ENCODE measurements at regions not wholly inside any gene's neighbourhood (a gene's known extent, or its start where the extent isn't known, plus 50 kb on each side); places are given as distances from the start of the nearest gene placed in this dataset.
"Not testable (repeated sequence)": the region's sequence is repeated elsewhere in the genome, so short reads cannot be mapped to it uniquely, and the experiment has no call there.

DNA sequence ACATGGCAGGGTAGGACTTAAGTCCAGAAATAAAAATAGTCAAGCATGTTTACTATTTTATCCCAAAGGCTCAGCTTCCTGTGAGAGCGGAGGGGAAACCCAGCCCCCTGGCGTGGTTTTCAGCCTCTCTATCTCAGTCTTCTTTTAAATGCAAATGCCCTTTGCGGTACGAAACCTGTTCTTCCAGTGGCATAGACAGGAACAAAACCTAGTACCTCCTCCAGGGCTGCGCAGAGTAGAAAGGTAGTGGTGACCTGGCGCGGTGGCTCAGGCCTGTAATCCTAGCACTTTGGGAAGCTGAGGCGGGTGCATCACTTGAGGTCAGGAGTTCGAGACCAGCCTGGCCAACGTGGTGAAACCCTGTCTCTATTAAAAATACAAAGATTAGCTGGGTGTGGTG, 181.3 kb upstream of the FOXK1 start (continued):
- TF ChIP-seq ZNF462 (CRISPR knock-in tag; IDR thresholded peaks at IDR 0.05): no peak

- not testable (repeated sequence) for H4K20me1 ChIP-seq (replicated peaks; ENCODE audit: insufficient read depth); H3K4me3 ChIP-seq; H3K27ac ChIP-seq (ENCODE audit: low read depth); H2AFZ ChIP-seq; H3K9me2 ChIP-seq (ENCODE audit: insufficient read depth); H3K4me2 ChIP-seq; H3K27me3 Mint-ChIP-seq (ENCODE audit: insufficient read depth, low read depth, poor library complexity); H3K4me1 Mint-ChIP-seq; DNase-seq (ENCODE audit: low spot score); H3K79me2 ChIP-seq (replicated peaks; ENCODE audit: insufficient read depth); ATAC-seq; H3K4me3 Mint-ChIP-seq; H3K36me3 ChIP-seq (ENCODE audit: insufficient read depth); H3K27me3 ChIP-seq (ENCODE audit: insufficient read depth); H3K27ac Mint-ChIP-seq; H3K4me1 ChIP-seq (ENCODE audit: insufficient read depth); H3F3A ChIP-seq (replicated peaks; ENCODE audit: low read depth)
- peaks cover 15% of the 10 kb centered on the region for H3K36me3 Mint-ChIP-seq (ENCODE audit: low read depth)
- peaks cover 89% of the 10 kb centered on the region for H3K9me3 Mint-ChIP-seq
These were observed 174.2 kb upstream of the FOXK1 start for GRCh38 chr7:4507886-4508285.

DNA sequence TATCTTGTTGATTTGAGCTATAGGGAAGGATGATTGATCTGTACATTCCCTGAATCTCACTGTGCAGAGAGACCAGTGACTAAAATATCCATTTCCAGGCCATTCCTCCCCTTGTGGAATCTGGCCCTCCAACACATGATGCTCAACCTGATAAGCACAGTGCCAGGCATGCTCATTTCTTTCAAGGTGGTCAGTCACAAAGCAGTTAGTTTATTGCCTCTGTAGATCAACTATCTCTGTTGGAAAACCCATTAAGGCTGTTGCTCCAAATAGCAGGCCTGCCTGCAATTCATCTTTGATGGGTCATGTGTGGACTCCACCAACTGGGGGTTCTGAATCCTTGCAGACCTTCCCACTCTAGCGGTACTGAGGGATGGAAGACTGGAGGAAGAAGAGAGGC, 168.6 kb upstream of the FOXK1 start:
- Histone ChIP-seq H3K27ac (ENCODE audit: low read depth) (no peak overlapping the region), H3K4me3 (no peak overlapping the region), H3K4me2 (no peak overlapping the region), H2AFZ (no peak overlapping the region), H3K9me2 (ENCODE audit: insufficient read depth) (no peaks in the 10 kb centered on the region; the same call in 1 of the 2 replicates), H3K79me2 (replicated peaks; ENCODE audit: insufficient read depth) (no peaks in the 10 kb centered on the region), H4K20me1 (replicated peaks; ENCODE audit: insufficient read depth) (no peaks in the 10 kb centered on the region), H3K4me1 (ENCODE audit: insufficient read depth) (no peaks in the 10 kb centered on the region), H3K27me3 (ENCODE audit: insufficient read depth) (no peaks in the 10 kb centered on the region), H3K36me3 (ENCODE audit: insufficient read depth) (no peaks in the 10 kb centered on the region; the same call in 1 of the 2 replicates), H3F3A (replicated peaks; ENCODE audit: low read depth) (no peaks in the 10 kb centered on the region)
- peaks cover 12% of the 10 kb centered on the region for H3K36me3 Mint-ChIP-seq (ENCODE audit: low read depth)
- H3K4me3 Mint-ChIP-seq: no peak overlapping the region
- DNase-seq (ENCODE audit: low spot score) (no peak), ATAC-seq (no peak)
- H3K4me1 Mint-ChIP-seq: no peaks in the 10 kb centered on the region
- no peak overlapping the region for H3K27ac Mint-ChIP-seq
- peaks cover 97% of the 10 kb centered on the region for H3K9me3 Mint-ChIP-seq
- peaks cover 3% of the 10 kb centered on the region for H3K27me3 Mint-ChIP-seq (ENCODE audit: insufficient read depth, low read depth, poor library complexity)
- TF ChIP-seq, protein P1, sequence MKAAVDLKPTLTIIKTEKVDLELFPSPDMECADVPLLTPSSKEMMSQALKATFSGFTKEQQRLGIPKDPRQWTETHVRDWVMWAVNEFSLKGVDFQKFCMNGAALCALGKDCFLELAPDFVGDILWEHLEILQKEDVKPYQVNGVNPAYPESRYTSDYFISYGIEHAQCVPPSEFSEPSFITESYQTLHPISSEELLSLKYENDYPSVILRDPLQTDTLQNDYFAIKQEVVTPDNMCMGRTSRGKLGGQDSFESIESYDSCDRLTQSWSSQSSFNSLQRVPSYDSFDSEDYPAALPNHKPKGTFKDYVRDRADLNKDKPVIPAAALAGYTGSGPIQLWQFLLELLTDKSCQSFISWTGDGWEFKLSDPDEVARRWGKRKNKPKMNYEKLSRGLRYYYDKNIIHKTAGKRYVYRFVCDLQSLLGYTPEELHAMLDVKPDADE (IDR thresholded peaks at IDR 0.05): no peak
- no peak for TF ChIP-seq ZNF114 (CRISPR knock-in tag; IDR thresholded peaks at IDR 0.05)
- TF ChIP-seq CREB1 (CRISPR knock-in tag; IDR thresholded peaks at IDR 0.05; ENCODE audit: low read depth): no peak
- no peak for TF ChIP-seq POLR2AphosphoS5 (IDR thresholded peaks at IDR 0.05; ENCODE audit: low read depth)
- no peak for TF ChIP-seq EZH2 (IDR thresholded peaks at IDR 0.05; ENCODE audit: low read depth, unreplicated experiment)
- TF ChIP-seq, protein P2, sequence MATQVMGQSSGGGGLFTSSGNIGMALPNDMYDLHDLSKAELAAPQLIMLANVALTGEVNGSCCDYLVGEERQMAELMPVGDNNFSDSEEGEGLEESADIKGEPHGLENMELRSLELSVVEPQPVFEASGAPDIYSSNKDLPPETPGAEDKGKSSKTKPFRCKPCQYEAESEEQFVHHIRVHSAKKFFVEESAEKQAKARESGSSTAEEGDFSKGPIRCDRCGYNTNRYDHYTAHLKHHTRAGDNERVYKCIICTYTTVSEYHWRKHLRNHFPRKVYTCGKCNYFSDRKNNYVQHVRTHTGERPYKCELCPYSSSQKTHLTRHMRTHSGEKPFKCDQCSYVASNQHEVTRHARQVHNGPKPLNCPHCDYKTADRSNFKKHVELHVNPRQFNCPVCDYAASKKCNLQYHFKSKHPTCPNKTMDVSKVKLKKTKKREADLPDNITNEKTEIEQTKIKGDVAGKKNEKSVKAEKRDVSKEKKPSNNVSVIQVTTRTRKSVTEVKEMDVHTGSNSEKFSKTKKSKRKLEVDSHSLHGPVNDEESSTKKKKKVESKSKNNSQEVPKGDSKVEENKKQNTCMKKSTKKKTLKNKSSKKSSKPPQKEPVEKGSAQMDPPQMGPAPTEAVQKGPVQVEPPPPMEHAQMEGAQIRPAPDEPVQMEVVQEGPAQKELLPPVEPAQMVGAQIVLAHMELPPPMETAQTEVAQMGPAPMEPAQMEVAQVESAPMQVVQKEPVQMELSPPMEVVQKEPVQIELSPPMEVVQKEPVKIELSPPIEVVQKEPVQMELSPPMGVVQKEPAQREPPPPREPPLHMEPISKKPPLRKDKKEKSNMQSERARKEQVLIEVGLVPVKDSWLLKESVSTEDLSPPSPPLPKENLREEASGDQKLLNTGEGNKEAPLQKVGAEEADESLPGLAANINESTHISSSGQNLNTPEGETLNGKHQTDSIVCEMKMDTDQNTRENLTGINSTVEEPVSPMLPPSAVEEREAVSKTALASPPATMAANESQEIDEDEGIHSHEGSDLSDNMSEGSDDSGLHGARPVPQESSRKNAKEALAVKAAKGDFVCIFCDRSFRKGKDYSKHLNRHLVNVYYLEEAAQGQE (IDR thresholded peaks at IDR 0.05; ENCODE audit: unreplicated experiment): no peak
